ENCODE measurements at regions not wholly inside any gene's neighbourhood (a gene's known extent, or its start where the extent isn't known, plus 50 kb on each side); places are given as distances from the start of the nearest gene placed in this dataset.

- H3K36me3 ChIP-seq, result no peaks in the 10 kb centered on the region
- peaks cover 8% of the 10 kb centered on the region for H3K4me1 ChIP-seq
- H3K4me3 ChIP-seq, result no peak overlapping the region
- no peaks in the 10 kb centered on the region for H3K9me3 ChIP-seq (replicated peaks)
- no peak overlapping the region for H3K27ac ChIP-seq
- DNase-seq, result no peak
- no peaks in the 10 kb centered on the region for H3K27me3 ChIP-seq
Observed at GRCh38 chr2:9089831-9090230, 86.3 kb upstream of the MBOAT2 start.

- no peak overlapping the region for H3K27ac ChIP-seq
- no peaks in the 10 kb centered on the region for H3K9me3 ChIP-seq (replicated peaks)
- peak overlapping the region; percentile 10 for H3K4me3 ChIP-seq
- H3K27me3 ChIP-seq, result no peaks in the 10 kb centered on the region
- DNase-seq, result peak in 1 of 2 experiments; percentile 47
- H3K36me3 ChIP-seq, result no peaks in the 10 kb centered on the region
- peaks cover 8% of the 10 kb centered on the region for H3K4me1 ChIP-seq
Observed at GRCh38 chr2:9087121-9087681, 83.7 kb upstream of the MBOAT2 start.

GRCh38 chr2:9086465-9086864 is 83.0 kb upstream of the MBOAT2 start:
- peaks cover 8% of the 10 kb centered on the region for H3K4me1 ChIP-seq
- no peaks in the 10 kb centered on the region for H3K36me3 ChIP-seq
- no peaks in the 10 kb centered on the region for H3K27me3 ChIP-seq
- peaks cover 5% of the 10 kb centered on the region; the same call in 1 of the 2 replicates for H3K9me3 ChIP-seq (replicated peaks)
- H3K27ac ChIP-seq, result no peak overlapping the region
- H3K4me3 ChIP-seq, result peak overlapping the region; percentile 10
- DNase-seq, result no peak

- Histone ChIP-seq H3K9me3 (replicated peaks) (peaks cover 5% of the 10 kb centered on the region; the same call in 1 of the 2 replicates), H3K27me3 (no peaks in the 10 kb centered on the region), H3K4me3 (no peak overlapping the region), H3K4me1 (peaks cover 8% of the 10 kb centered on the region), H3K27ac (no peak overlapping the region), H3K36me3 (no peaks in the 10 kb centered on the region)
- no peak for DNase-seq
Observed at GRCh38 chr2:9085353-9085752, 81.9 kb upstream of the MBOAT2 start.

GRCh38 chr2:9083287-9083686 is 79.8 kb upstream of the MBOAT2 start:
- no peak overlapping the region for H3K27ac ChIP-seq
- H3K9me3 ChIP-seq (replicated peaks), result peaks cover 5% of the 10 kb centered on the region; the same call in 1 of the 2 replicates
- H3K4me1 ChIP-seq, result peaks cover 8% of the 10 kb centered on the region
- no peaks in the 10 kb centered on the region for H3K36me3 ChIP-seq
- no peak overlapping the region for H3K4me3 ChIP-seq
- no peaks in the 10 kb centered on the region for H3K27me3 ChIP-seq
- DNase-seq, result no peak

- no peak for DNase-seq
- Histone ChIP-seq H3K4me1 (peaks cover 1% of the 10 kb centered on the region), H3K9me3 (replicated peaks) (peaks cover 5% of the 10 kb centered on the region; the same call in 1 of the 2 replicates), H3K4me3 (no peak overlapping the region), H3K36me3 (no peaks in the 10 kb centered on the region), H3K27ac (no peak overlapping the region), H3K27me3 (no peaks in the 10 kb centered on the region)
Observed at GRCh38 chr2:9082158-9082557, 78.7 kb upstream of the MBOAT2 start.

GRCh38 chr2:9081750-9082149 is 78.3 kb upstream of the MBOAT2 start:
- H3K27me3 ChIP-seq, result no peaks in the 10 kb centered on the region
- H3K4me1 ChIP-seq, result no peaks in the 10 kb centered on the region; the same call in none of the 2 replicates
- no peaks in the 10 kb centered on the region for H3K36me3 ChIP-seq
- H3K9me3 ChIP-seq (replicated peaks), result peaks cover 5% of the 10 kb centered on the region; the same call in 1 of the 2 replicates
- no peak for DNase-seq
- no peak overlapping the region for H3K27ac ChIP-seq
- H3K4me3 ChIP-seq, result no peak overlapping the region

- Histone ChIP-seq H3K4me1 (no peaks in the 10 kb centered on the region), H3K27me3 (no peaks in the 10 kb centered on the region), H3K9me3 (replicated peaks) (peaks cover 5% of the 10 kb centered on the region; the same call in 1 of the 2 replicates), H3K36me3 (no peaks in the 10 kb centered on the region), H3K27ac (no peak overlapping the region), H3K4me3 (no peak overlapping the region)
- DNase-seq, result no peak
Observed at GRCh38 chr2:9078405-9078804, 74.9 kb upstream of the MBOAT2 start.

GRCh38 chr2:9077691-9078090 is 74.2 kb upstream of the MBOAT2 start:
- Histone ChIP-seq H3K36me3 (no peaks in the 10 kb centered on the region), H3K4me1 (no peaks in the 10 kb centered on the region)
- DNase-seq, result no peak

GRCh38 chr2:9076755-9077154 is 73.3 kb upstream of the MBOAT2 start:
- Histone ChIP-seq H3K36me3 (no peaks in the 10 kb centered on the region), H3K9me3 (replicated peaks) (peaks cover 2% of the 10 kb centered on the region; the same call in 1 of the 2 replicates), H3K27me3 (no peaks in the 10 kb centered on the region), H3K4me1 (no peaks in the 10 kb centered on the region), H3K4me3 (no peak overlapping the region), H3K27ac (no peak overlapping the region)
- no peak for DNase-seq

More at GRCh38 chr2:9077691-9078090, 74.2 kb upstream of the MBOAT2 start:
- Histone ChIP-seq H3K27me3 (no peaks in the 10 kb centered on the region), H3K4me3 (no peak overlapping the region), H3K9me3 (replicated peaks) (peaks cover 5% of the 10 kb centered on the region; the same call in 1 of the 2 replicates), H3K27ac (no peak overlapping the region)

GRCh38 chr2:9076210-9076609 is 72.7 kb upstream of the MBOAT2 start:
- Histone ChIP-seq H3K27me3 (no peaks in the 10 kb centered on the region), H3K36me3 (no peaks in the 10 kb centered on the region), H3K4me1 (no peaks in the 10 kb centered on the region), H3K4me3 (no peak overlapping the region), H3K27ac (no peak overlapping the region), H3K9me3 (replicated peaks) (no peaks in the 10 kb centered on the region)
- DNase-seq, result no peak

- no peaks in the 10 kb centered on the region for H3K4me1 ChIP-seq
- H3K36me3 ChIP-seq, result no peaks in the 10 kb centered on the region
- no peaks in the 10 kb centered on the region for H3K9me3 ChIP-seq (replicated peaks)
- no peak overlapping the region for H3K27ac ChIP-seq
- no peak for DNase-seq
- no peaks in the 10 kb centered on the region for H3K27me3 ChIP-seq
- H3K4me3 ChIP-seq, result no peak overlapping the region
Observed at GRCh38 chr2:9074930-9075329, 71.4 kb upstream of the MBOAT2 start.

GRCh38 chr2:9071584-9072124 is 68.2 kb upstream of the MBOAT2 start:
- H3K27me3 ChIP-seq, result no peaks in the 10 kb centered on the region
- peaks cover 6% of the 10 kb centered on the region; the same call in 1 of the 2 replicates for H3K9me3 ChIP-seq (replicated peaks)
- DNase-seq, result no peak
- no peaks in the 10 kb centered on the region for H3K4me1 ChIP-seq
- no peak overlapping the region for H3K27ac ChIP-seq
- no peak overlapping the region for H3K4me3 ChIP-seq
- no peaks in the 10 kb centered on the region; the same call in 1 of the 2 replicates for H3K36me3 ChIP-seq

- DNase-seq, result no peak
- Histone ChIP-seq H3K4me1 (no peaks in the 10 kb centered on the region), H3K27me3 (no peaks in the 10 kb centered on the region), H3K4me3 (no peak overlapping the region), H3K9me3 (replicated peaks) (peaks cover 9% of the 10 kb centered on the region; the same call in 1 of the 2 replicates), H3K27ac (no peak overlapping the region), H3K36me3 (no peaks in the 10 kb centered on the region; the same call in 1 of the 2 replicates)
Observed at GRCh38 chr2:9071032-9071431, 67.5 kb upstream of the MBOAT2 start.

- H3K36me3 ChIP-seq, result no peaks in the 10 kb centered on the region; the same call in 1 of the 2 replicates
- H3K27me3 ChIP-seq, result no peaks in the 10 kb centered on the region
- DNase-seq, result peak in 1 of 2 experiments; percentile 25
- no peak overlapping the region for H3K27ac ChIP-seq
- H3K4me3 ChIP-seq, result no peak overlapping the region
- H3K4me1 ChIP-seq, result no peaks in the 10 kb centered on the region
- H3K9me3 ChIP-seq (replicated peaks), result peaks cover 9% of the 10 kb centered on the region
Observed at GRCh38 chr2:9069543-9069942, 66.1 kb upstream of the MBOAT2 start.

GRCh38 chr2:9065901-9066300 is 62.4 kb upstream of the MBOAT2 start:
- Histone ChIP-seq H3K4me3 (no peak overlapping the region), H3K27ac (no peak overlapping the region), H3K27me3 (no peaks in the 10 kb centered on the region), H3K36me3 (no peaks in the 10 kb centered on the region; the same call in 1 of the 2 replicates), H3K9me3 (replicated peaks) (peaks cover 9% of the 10 kb centered on the region), H3K4me1 (no peaks in the 10 kb centered on the region)
- no peak for DNase-seq

Data from SJCRH30 (cell line).